GM12891 (cell line): ENCODE measurements at regions not wholly inside any gene's neighbourhood (a gene's known extent, or its start where the extent isn't known, plus 50 kb on each side); places are given as distances from the start of the nearest gene placed in this dataset.
"Not testable (repeated sequence)": the region's sequence is repeated elsewhere in the genome, so short reads cannot be mapped to it uniquely, and the experiment has no call there.

Experiments
- POLR2A ChIP-seq: IDR thresholded peaks from 2 replicates; pipeline ENCODE4 v1.6.1; 2011; ENCODE audit warnings: low read depth, low read length, control low read depth
- POLR2AphosphoS5 ChIP-seq: IDR thresholded peaks from 2 replicates; pipeline ENCODE4 v1.6.1; 2011; ENCODE audit warnings: low read depth, low read length, control low read depth
- POU2F2 ChIP-seq: IDR thresholded peaks from 2 replicates; pipeline ENCODE4 v1.6.1; 2011; ENCODE audit warnings: low read depth, mild to moderate bottlenecking, control low read depth, low read length, moderate library complexity
- SPI1 ChIP-seq: IDR thresholded peaks from 2 replicates; pipeline ENCODE4 v1.6.1; 2011; ENCODE audit warnings: low read depth, low read length, control low read depth
- TAF1 ChIP-seq: IDR thresholded peaks from 2 replicates; pipeline ENCODE4 v1.6.1; 2011; ENCODE audit warnings: low read depth, low read length, control low read depth

- TF ChIP-seq POLR2AphosphoS5, POLR2A, SPI1, TAF1, POU2F2: not testable (repeated sequence)
These were observed 326.6 kb downstream of the NEK10 start for GRCh38 chr3:27042541-27042940.
